Lower lobe of right lung (tissue), 2 donors: ENCODE measurements at regions not wholly inside any gene's neighbourhood (a gene's known extent, or its start where the extent isn't known, plus 50 kb on each side); places are given as distances from the start of the nearest gene placed in this dataset.

Source experiments
- ATAC-seq, 2 donors: fragments of 200-7000 bp; cut with Tn5 transposase; one replicate each; pipeline ENCODE4 v1.9.1; 2020 to 2022; ENCODE audit warnings: mild to moderate bottlenecking in 2 of 2, moderate library complexity in 2 of 2
- DNase-seq: peaks from one replicate; pipeline ENCODE4 v3.0.0-alpha.2; 2020
- H3K27ac ChIP-seq: fragments of 200-600 bp; one replicate; pipeline ENCODE4 v1.8.0; 2022
- H3K27me3 ChIP-seq: fragments of 200-600 bp; one replicate; pipeline ENCODE4 v1.8.0; 2022; ENCODE audit warnings: low read depth
- H3K36me3 ChIP-seq: fragments of 200-600 bp; one replicate; pipeline ENCODE4 v1.8.0; 2022; ENCODE audit warnings: mild to moderate bottlenecking
- H3K4me1 ChIP-seq: fragments of 200-600 bp; one replicate; pipeline ENCODE4 v1.8.0; 2022
- H3K4me3 ChIP-seq: fragments of 200-600 bp; one replicate; pipeline ENCODE4 v1.8.0; 2022; ENCODE audit warnings: mild to moderate bottlenecking
- H3K9me3 ChIP-seq: fragments of 200-600 bp; one replicate; pipeline ENCODE4 v1.8.0; 2022
- intact Hi-C: fragments of 100-400 bp; cut with DNase I; formaldehyde crosslinking; loops from one replicate; pipeline ENCODE4 v1.11.0; 2022
- TF ChIP-seq, protein P1 (sequence below): fragments of 200-600 bp; IDR thresholded peaks from one replicate; pipeline ENCODE4 v1.8.0; 2022; ENCODE audit warnings: antibody characterized with exemption, mild to moderate bottlenecking
- donor health status: DM: no; HTN: yes; CAD: no; lungs with severe emphysema.

DNA sequence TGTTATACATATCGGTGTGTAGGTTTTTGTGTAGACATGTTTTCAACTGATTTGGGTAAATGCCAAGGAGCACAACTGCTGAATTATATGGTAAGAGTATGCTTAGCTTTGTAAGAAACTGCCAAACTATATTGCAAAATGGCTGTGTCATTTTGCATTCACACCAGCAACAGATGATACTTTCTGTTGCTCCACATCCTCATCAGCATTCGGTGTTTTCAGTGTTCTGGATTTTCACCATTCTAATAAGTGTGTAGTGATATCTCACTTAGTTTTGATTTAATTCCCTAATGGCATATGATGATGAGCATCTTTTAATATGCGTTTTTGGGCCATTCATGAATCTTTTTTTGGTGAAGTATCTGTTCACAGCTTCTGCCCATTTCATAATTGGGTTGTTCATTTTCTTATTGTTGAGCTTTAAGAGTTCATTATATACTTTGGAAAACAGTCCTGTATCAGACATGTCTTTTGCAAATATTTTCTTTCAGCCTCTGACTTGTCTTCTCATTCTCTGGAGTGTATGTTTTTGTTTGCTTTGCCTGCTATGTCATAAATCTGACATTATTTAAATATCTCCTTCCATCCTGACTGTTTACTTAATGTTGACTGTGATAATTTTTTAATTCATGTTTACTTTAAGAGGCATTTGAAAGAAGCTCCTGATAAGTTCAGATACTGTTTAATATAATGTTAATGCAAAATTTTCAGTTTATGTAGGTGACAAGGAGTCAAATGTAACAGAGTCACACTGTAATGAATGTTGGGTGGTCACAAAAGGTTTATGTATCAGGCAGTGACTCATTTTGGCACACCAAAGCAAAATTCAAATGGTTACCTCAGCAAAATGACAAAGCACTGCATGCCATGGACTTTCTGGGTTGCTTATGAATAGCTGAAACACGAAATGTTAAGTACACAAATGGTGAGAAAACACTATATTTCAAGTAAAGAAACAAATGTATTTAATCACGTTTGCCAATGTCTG lies 181.1 kb upstream of the DAB2 start:
- H3K27me3 ChIP-seq, result no peaks in the 10 kb centered on the region
- intact Hi-C loops, result no loop called here
- TF ChIP-seq, protein P1, sequence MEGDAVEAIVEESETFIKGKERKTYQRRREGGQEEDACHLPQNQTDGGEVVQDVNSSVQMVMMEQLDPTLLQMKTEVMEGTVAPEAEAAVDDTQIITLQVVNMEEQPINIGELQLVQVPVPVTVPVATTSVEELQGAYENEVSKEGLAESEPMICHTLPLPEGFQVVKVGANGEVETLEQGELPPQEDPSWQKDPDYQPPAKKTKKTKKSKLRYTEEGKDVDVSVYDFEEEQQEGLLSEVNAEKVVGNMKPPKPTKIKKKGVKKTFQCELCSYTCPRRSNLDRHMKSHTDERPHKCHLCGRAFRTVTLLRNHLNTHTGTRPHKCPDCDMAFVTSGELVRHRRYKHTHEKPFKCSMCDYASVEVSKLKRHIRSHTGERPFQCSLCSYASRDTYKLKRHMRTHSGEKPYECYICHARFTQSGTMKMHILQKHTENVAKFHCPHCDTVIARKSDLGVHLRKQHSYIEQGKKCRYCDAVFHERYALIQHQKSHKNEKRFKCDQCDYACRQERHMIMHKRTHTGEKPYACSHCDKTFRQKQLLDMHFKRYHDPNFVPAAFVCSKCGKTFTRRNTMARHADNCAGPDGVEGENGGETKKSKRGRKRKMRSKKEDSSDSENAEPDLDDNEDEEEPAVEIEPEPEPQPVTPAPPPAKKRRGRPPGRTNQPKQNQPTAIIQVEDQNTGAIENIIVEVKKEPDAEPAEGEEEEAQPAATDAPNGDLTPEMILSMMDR, result no peak
- no peaks in the 10 kb centered on the region for H3K4me1 ChIP-seq
- H3K27ac ChIP-seq, result no peak overlapping the region
- no peaks in the 10 kb centered on the region for H3K9me3 ChIP-seq
- no peak for DNase-seq
- no peak overlapping the region for H3K4me3 ChIP-seq
- no peak for ATAC-seq
- H3K36me3 ChIP-seq, result no peaks in the 10 kb centered on the region

DNA sequence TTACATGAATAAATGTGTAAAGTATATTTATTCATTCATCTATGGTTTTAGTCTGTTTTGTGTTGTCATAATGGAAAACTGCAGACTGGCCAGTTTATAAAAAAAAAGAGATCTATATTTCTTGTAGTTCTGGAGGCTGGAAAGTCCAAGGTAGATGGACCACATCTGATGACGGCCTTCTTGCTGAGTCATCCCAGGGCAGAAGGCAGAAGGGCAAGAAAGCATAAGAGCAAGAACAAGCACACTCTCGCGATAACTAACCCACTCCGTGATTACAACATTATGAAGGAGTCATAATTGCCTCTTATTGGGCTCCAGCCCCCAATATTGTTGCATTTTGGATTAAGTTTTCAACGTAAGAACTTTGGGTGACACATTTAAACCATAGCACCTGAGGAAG lies 180.4 kb upstream of the DAB2 start:
- Histone ChIP-seq H3K4me1 (no peaks in the 10 kb centered on the region), H3K36me3 (no peaks in the 10 kb centered on the region), H3K27ac (no peak overlapping the region), H3K9me3 (no peaks in the 10 kb centered on the region), H3K4me3 (no peak overlapping the region), H3K27me3 (no peaks in the 10 kb centered on the region)
- intact Hi-C loops, result no loop called here
- TF ChIP-seq, protein P1, result no peak
- no peak for DNase-seq
- ATAC-seq, result no peak

GRCh38 chr5:39604491-39604890 lies 179.7 kb upstream of the DAB2 start:
- TF ChIP-seq, protein P1, result no peak
- Histone ChIP-seq H3K27me3 (no peaks in the 10 kb centered on the region), H3K4me3 (no peak overlapping the region), H3K27ac (no peak overlapping the region), H3K36me3 (no peaks in the 10 kb centered on the region), H3K9me3 (no peaks in the 10 kb centered on the region), H3K4me1 (no peaks in the 10 kb centered on the region)
- no peak for DNase-seq
- intact Hi-C loops, result no loop called here
- no peak for ATAC-seq

GRCh38 chr5:39599721-39600431 lies 175.1 kb upstream of the DAB2 start:
- TF ChIP-seq, protein P1, result peak; percentile 43
- no peak overlapping the region for H3K27ac ChIP-seq
- no peaks in the 10 kb centered on the region for H3K27me3 ChIP-seq
- ATAC-seq, result no peak
- intact Hi-C loops, result no loop called here
- H3K9me3 ChIP-seq, result no peaks in the 10 kb centered on the region
- H3K36me3 ChIP-seq, result no peaks in the 10 kb centered on the region
- no peak for DNase-seq
- H3K4me3 ChIP-seq, result no peak overlapping the region
- no peaks in the 10 kb centered on the region for H3K4me1 ChIP-seq

- Histone ChIP-seq H3K9me3 (no peaks in the 10 kb centered on the region), H3K36me3 (no peaks in the 10 kb centered on the region), H3K4me3 (no peak overlapping the region), H3K27me3 (no peaks in the 10 kb centered on the region), H3K4me1 (no peaks in the 10 kb centered on the region), H3K27ac (no peak overlapping the region)
- DNase-seq (no peak), ATAC-seq (peak in 1 of 2 donors; percentile 21)
- intact Hi-C loops, result no loop called here
- TF ChIP-seq, protein P1, result no peak
Observed at GRCh38 chr5:39598661-39599248, 174.0 kb upstream of the DAB2 start.
